NCI-H187 (cell line): ENCODE measurements at regions not wholly inside any gene's neighbourhood (a gene's known extent, or its start where the extent isn't known, plus 50 kb on each side); places are given as distances from the start of the nearest gene placed in this dataset.

Source experiments
- DNase-seq, 2 experiments: peaks; one replicate each; lab custom pipeline; 2025; lab: John Stamatoyannopoulos, UW

- DNase-seq: no peak
These were observed 58.8 kb upstream of the MOCS1 start for GRCh38 chr6:39992861-39993622.
